SK-N-SH (cell line): ENCODE measurements at regions not wholly inside any gene's neighbourhood (a gene's known extent, or its start where the extent isn't known, plus 50 kb on each side); places are given as distances from the start of the nearest gene placed in this dataset.

Experiments
- CTCF ChIA-PET: fragments of 300-600, 350-600 bp; formaldehyde crosslinking; extraction: SDS; loops from one replicate; lab custom pipeline; 2021; lab: Yijun Ruan, JAX
- POLR2A ChIA-PET: fragments of 350-600 bp; sonication (Branson Sonifier 250); formaldehyde crosslinking; extraction: SDS; loops from one replicate; lab custom pipeline; 2020; ENCODE audit warnings: antibody characterized with exemption, inconsistent platforms; lab: Yijun Ruan, JAX
- DNase-seq: peaks from one replicate; pipeline ENCODE4 v3.0.0; 2012
- H2AFZ ChIP-seq: fragments of 200-600 bp; sonication (generic); 2 replicates; pipeline ENCODE4 v1.8.1; 2016; ENCODE audit warnings: antibody characterized with exemption, mild to moderate bottlenecking, low read depth
- H3F3A ChIP-seq: fragments of 200-600 bp; sonication (generic); replicated peaks from 2 replicates; pipeline ENCODE3; 2016; ENCODE audit warnings: antibody characterized with exemption, mild to moderate bottlenecking; ENCODE audit not compliant: insufficient read depth
- H3K27ac ChIP-seq, 2 experiments: fragments of 200-500 bp in 1 of 2; fragments of 200-600 bp in 1 of 2; sonication (Bioruptor generic) in 1 of 2; sonication (generic), shearing (Covaris generic) in 1 of 2; 2 replicates each; pipeline versions ENCODE4 v1.5.1 to v1.6.1; 2014 to 2016; ENCODE audit warnings: low read depth in 2 of 2, inconsistent platforms in 1 of 2, low read length in 1 of 2, mild to moderate bottlenecking in 1 of 2, mixed read lengths in 1 of 2
- H3K27me3 ChIP-seq: fragments of 200-600 bp; sonication (generic), shearing (Covaris generic); 2 replicates; pipeline ENCODE4 v1.6.1; 2016; ENCODE audit warnings: mixed run types; ENCODE audit not compliant: insufficient read depth
- H3K36me3 ChIP-seq, 2 experiments: fragments of 200-500 bp in 1 of 2; fragments of 200-600 bp in 1 of 2; sonication (Bioruptor generic) in 1 of 2; sonication (generic) in 1 of 2; replicated peaks in 1 of 2; 2 replicates each; pipeline versions ENCODE3 to v1.5.1; 2014 to 2016; ENCODE audit warnings: low read length in 1 of 2, mild to moderate bottlenecking in 1 of 2; ENCODE audit not compliant: insufficient read depth in 2 of 2, control insufficient read depth in 1 of 2
- H3K4me1 ChIP-seq, 2 experiments: fragments of 200-500 bp in 1 of 2; fragments of 200-600 bp in 1 of 2; sonication (Bioruptor generic) in 1 of 2; sonication (generic), shearing (Covaris generic) in 1 of 2; 2 replicates each; pipeline versions ENCODE4 v1.5.1 to v1.6.1; 2014 to 2016; ENCODE audit warnings: low read depth in 1 of 2, low read length in 1 of 2, mixed run types in 1 of 2; ENCODE audit not compliant: insufficient read depth in 2 of 2, control insufficient read depth in 1 of 2
- H3K4me2 ChIP-seq: fragments of 200-600 bp; sonication (generic), shearing (Covaris generic); 2 replicates; pipeline ENCODE4 v1.6.1; 2017; ENCODE audit warnings: mixed run types
- H3K4me3 ChIP-seq, 2 experiments: fragments of 200-500 bp in 1 of 2; fragments of 200-600 bp in 1 of 2; sonication (Bioruptor generic) in 1 of 2; sonication (generic), shearing (Covaris generic) in 1 of 2; 2 replicates each; pipeline versions ENCODE4 v1.5.1 to v1.8.1; 2014 to 2016; ENCODE audit warnings: low read depth in 2 of 2, inconsistent platforms in 1 of 2, low read length in 1 of 2, mild to moderate bottlenecking in 1 of 2, mixed read lengths in 1 of 2, moderate library complexity in 1 of 2
- H3K79me2 ChIP-seq: fragments of 200-600 bp; sonication (generic); 2 replicates; pipeline ENCODE4 v1.8.1; 2017; ENCODE audit warnings: mild to moderate bottlenecking; ENCODE audit not compliant: insufficient read depth
- H3K9ac ChIP-seq: fragments of 200-600 bp; sonication (generic); 2 replicates; pipeline ENCODE4 v1.6.1; 2017; ENCODE audit warnings: mixed run types
- H3K9me2 ChIP-seq: fragments of 200-600 bp; sonication (generic); 2 replicates; pipeline ENCODE4 v1.6.1; 2017; ENCODE audit warnings: mixed run types
- H3K9me3 ChIP-seq: fragments of 200-600 bp; sonication (generic); 2 replicates; pipeline ENCODE4 v1.6.1; 2017; ENCODE audit warnings: mixed run types, mild to moderate bottlenecking, moderate library complexity
- H4K20me1 ChIP-seq: fragments of 200-600 bp; sonication (generic); 2 replicates; pipeline ENCODE4 v1.6.1; 2017; ENCODE audit warnings: mild to moderate bottlenecking, mixed run types; ENCODE audit not compliant: insufficient read depth
- CHD2 ChIP-seq: fragments of 150-350 bp; IDR thresholded peaks from 2 replicates; pipeline ENCODE4 v1.6.1; 2018; ENCODE audit warnings: low read length; ENCODE audit not compliant: partially characterized antibody
- CTCF ChIP-seq: fragments of 200-600 bp; sonication (generic); IDR thresholded peaks from 2 replicates; pipeline ENCODE4 v1.6.1; 2017; ENCODE audit warnings: antibody characterized with exemption, mild to moderate bottlenecking, moderate library complexity
- ELF1 ChIP-seq: IDR thresholded peaks from 2 replicates; pipeline ENCODE4 v1.4.0; 2012
- FOSL2 ChIP-seq: IDR thresholded peaks from 2 replicates; pipeline ENCODE4 v1.4.0; 2012; ENCODE audit warnings: low read depth, mild to moderate bottlenecking, moderate library complexity, borderline replicate concordance
- FOXJ3 ChIP-seq: sonication (generic); formaldehyde crosslinking; IDR thresholded peaks from 2 replicates; pipeline ENCODE4 v1.5.1; 2020; ENCODE audit warnings: mild to moderate bottlenecking, missing genetic modification reagents
- GABPA ChIP-seq: IDR thresholded peaks from 2 replicates; pipeline ENCODE4 v1.4.0; 2012; ENCODE audit warnings: low read depth, mild to moderate bottlenecking
- MXI1 ChIP-seq: IDR thresholded peaks from 2 replicates; pipeline ENCODE4 v1.6.1; 2012; ENCODE audit warnings: mild to moderate bottlenecking, low read depth, low read length, improper control_type of control experiment
- POLR2AphosphoS5 ChIP-seq: IDR thresholded peaks from 2 replicates; pipeline ENCODE4 v1.6.1; 2012; ENCODE audit warnings: low read depth, low read length
- RAD21 ChIP-seq: IDR thresholded peaks from 2 replicates; pipeline ENCODE4 v1.6.1; 2012; ENCODE audit warnings: mild to moderate bottlenecking, low read length
- REST ChIP-seq: IDR thresholded peaks from 2 replicates; pipeline ENCODE4 v1.6.1; 2012; ENCODE audit warnings: mild to moderate bottlenecking, low read depth, low read length, moderate library complexity
- RFX5 ChIP-seq: IDR thresholded peaks from 2 replicates; pipeline ENCODE4 v1.6.1; 2012; ENCODE audit warnings: mild to moderate bottlenecking, improper control_type of control experiment, low read length
- SMC3 ChIP-seq: IDR thresholded peaks from 2 replicates; pipeline ENCODE4 v1.6.1; 2012; ENCODE audit warnings: low read depth, low read length, improper control_type of control experiment
- TAF1 ChIP-seq: IDR thresholded peaks from 2 replicates; pipeline ENCODE4 v1.6.1; 2012; ENCODE audit warnings: low read depth, mild to moderate bottlenecking, low read length, moderate library complexity, borderline replicate concordance
- TCF12 ChIP-seq: IDR thresholded peaks from 2 replicates; pipeline ENCODE4 v1.4.0; 2012
- USF2 ChIP-seq: fragments of 150-350 bp; IDR thresholded peaks from 2 replicates; pipeline ENCODE4 v1.6.1; 2017; ENCODE audit warnings: antibody characterized with exemption, low read length, low read depth, borderline replicate concordance
- YY1 ChIP-seq: IDR thresholded peaks from 2 replicates; pipeline ENCODE4 v1.4.0; 2012; ENCODE audit warnings: low read depth, mild to moderate bottlenecking
- whole genome bisulfite sequencing: methylation state at CpG from one replicate; pipeline ENCODE4 v1.1.6; 2017; ENCODE audit warnings: low lambda C conversion rate; 5-methylcytosine and 5-hydroxymethylcytosine counted together

- Histone ChIP-seq H3K4me3 (no peak overlapping the region; a peak in 1 of 4 replicates), H3K4me1 (no peaks in the 10 kb centered on the region), H3K9me3 (no peaks in the 10 kb centered on the region; the same call in 1 of the 2 replicates), H3F3A (no peaks in the 10 kb centered on the region), H3K36me3 (no peaks in the 10 kb centered on the region), H3K9me2 (no peaks in the 10 kb centered on the region), H3K79me2 (no peaks in the 10 kb centered on the region), H3K27me3 (no peaks in the 10 kb centered on the region), H3K27ac (no peak overlapping the region), H4K20me1 (no peaks in the 10 kb centered on the region), H3K9ac (no peak overlapping the region), H3K4me2 (no peak overlapping the region), H2AFZ (no peak overlapping the region)
- WGBS = 51% methylated on average over 4 of the region's 4 CpGs
- CTCF ChIA-PET = no interaction called here
- POLR2A ChIA-PET = no interaction called here
- TF ChIP-seq SMC3 = peak; percentile 21; the same call in 1 of the 2 replicates
- no peak for TF ChIP-seq ELF1
- TF ChIP-seq REST = no peak
- TF ChIP-seq CTCF = peak; percentile 50
- no peak for TF ChIP-seq CHD2
- TF ChIP-seq RAD21 = peak; percentile 56
- no peak for DNase-seq
Measured at GRCh38 chr4:161256716-161257115, 907.1 kb downstream of the FSTL5 start.

- Histone ChIP-seq H3K9me3 (no peaks in the 10 kb centered on the region; the same call in 1 of the 2 replicates), H4K20me1 (no peaks in the 10 kb centered on the region), H3K27me3 (no peaks in the 10 kb centered on the region), H3K4me2 (no peak overlapping the region), H3K4me1 (no peaks in the 10 kb centered on the region), H3K4me3 (no peak overlapping the region; a peak in 1 of 4 replicates), H3K9ac (no peak overlapping the region), H3K9me2 (no peaks in the 10 kb centered on the region), H3K36me3 (no peaks in the 10 kb centered on the region), H3F3A (no peaks in the 10 kb centered on the region), H2AFZ (no peak overlapping the region), H3K79me2 (no peaks in the 10 kb centered on the region), H3K27ac (no peak overlapping the region)
- ChIA-PET POLR2A (no interaction called here), CTCF (no interaction called here)
- no peak for DNase-seq
- TF ChIP-seq FOSL2 = no peak
- no peak for TF ChIP-seq FOXJ3 (CRISPR knock-in tag)
- TF ChIP-seq REST = no peak
- no peak for TF ChIP-seq RFX5
- no peak for TF ChIP-seq TCF12
- TF ChIP-seq CHD2 = no peak
- TF ChIP-seq USF2 = no peak
- no peak for TF ChIP-seq GABPA
- TF ChIP-seq TAF1 = no peak
- TF ChIP-seq MXI1 = no peak
- TF ChIP-seq POLR2AphosphoS5 = no peak
- no peak for TF ChIP-seq YY1
- 35% methylated on average over 5 of the region's 5 CpGs for WGBS
Measured at GRCh38 chr4:161256172-161256571, 907.6 kb downstream of the FSTL5 start.
